ENCODE measurements at regions not wholly inside any gene's neighbourhood (a gene's known extent, or its start where the extent isn't known, plus 50 kb on each side); places are given as distances from the start of the nearest gene placed in this dataset.

DNA sequence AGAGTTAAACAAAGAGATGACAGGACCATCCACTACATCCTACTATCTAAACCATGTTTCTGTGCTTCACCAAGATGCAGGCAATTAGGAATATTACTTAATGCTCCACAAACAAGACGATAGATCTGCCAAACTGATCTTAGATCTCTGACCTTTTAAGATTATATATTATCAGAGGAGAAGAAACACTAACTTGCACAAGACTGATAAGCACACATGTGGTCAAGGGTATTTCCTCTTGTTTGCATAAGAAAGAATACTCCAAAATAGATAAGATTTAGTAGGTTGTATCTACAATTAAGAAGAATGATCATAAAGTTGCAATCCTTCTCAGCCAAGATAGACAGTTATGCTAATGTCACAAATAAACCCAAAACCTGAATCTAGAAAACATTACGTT, 601.0 kb upstream of the ACO1 start:
- ATAC-seq (ENCODE audit: low FRiP score): no peak
- DNase-seq (ENCODE audit: low spot score): no peak

GRCh38 chr9:31790720-31791119, 593.7 kb upstream of the ACO1 start:
- no peak for TF ChIP-seq CTCF (IDR thresholded peaks at IDR 0.05)
- ATAC-seq (ENCODE audit: low FRiP score) (no peak), DNase-seq (ENCODE audit: low spot score) (no peak)

More for the DNA sequence above, 601.0 kb upstream of the ACO1 start:
- TF ChIP-seq CTCF (IDR thresholded peaks at IDR 0.05): no peak

DNA sequence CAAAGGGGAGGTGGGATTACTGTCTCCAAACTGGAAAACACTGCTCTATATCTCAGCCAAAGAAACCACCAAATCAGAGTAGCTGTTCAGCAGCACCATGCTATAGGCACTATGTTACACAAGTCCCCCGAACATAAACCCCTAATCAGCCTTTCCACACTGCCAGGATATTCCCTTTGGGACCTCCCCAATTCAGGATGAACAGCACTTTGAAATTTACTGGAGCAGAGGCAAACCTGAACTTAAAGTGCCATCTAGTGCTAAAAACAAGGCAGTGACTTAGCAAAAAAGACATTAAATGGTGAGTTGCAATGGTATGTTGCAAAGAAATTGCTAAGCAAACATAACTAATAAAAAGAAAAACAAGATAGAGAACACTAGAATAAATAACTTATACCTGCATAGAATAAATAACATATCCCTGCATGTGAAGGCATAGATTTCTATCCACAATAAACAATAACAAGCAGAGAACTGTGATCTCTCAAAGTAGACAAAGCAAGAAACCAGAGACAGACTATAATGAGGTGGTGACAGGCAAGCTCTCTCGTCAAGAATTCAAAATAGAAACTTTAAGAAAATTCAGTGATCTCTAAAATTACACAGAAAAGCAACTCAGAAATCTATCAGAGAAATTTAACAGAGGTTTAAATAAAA, 584.4 kb upstream of the ACO1 start:
- no peak for ATAC-seq (ENCODE audit: low FRiP score)
- no peak for TF ChIP-seq CTCF (IDR thresholded peaks at IDR 0.05)
- no peak for DNase-seq (ENCODE audit: low spot score)

GRCh38 chr9:31807574-31808256, 576.7 kb upstream of the ACO1 start:
- ATAC-seq (ENCODE audit: low FRiP score) (no peak), DNase-seq (ENCODE audit: low spot score) (no peak)
- no peak for TF ChIP-seq CTCF (IDR thresholded peaks at IDR 0.05)

DNA sequence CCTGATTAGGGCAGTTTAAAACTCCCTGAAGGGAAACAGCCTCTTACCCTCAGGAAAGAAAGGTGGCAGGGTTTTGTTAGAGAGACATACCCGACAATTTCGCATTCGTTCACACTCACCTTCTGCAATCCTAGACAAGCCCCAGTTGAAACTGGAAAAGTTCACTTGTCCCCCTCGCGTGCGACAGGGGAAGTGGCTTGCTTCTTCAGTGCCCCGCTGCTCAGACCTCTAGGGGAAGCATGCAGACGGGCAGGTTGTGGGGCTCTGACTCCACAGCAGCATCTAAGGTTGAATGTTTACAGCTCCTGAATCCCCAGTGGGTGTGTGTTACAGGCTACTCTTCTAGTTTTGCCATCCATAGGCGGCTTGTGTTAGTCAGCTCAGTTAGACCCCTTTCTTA, 575.7 kb upstream of the ACO1 start:
- DNase-seq (ENCODE audit: low spot score): no peak
- TF ChIP-seq CTCF (IDR thresholded peaks at IDR 0.05): no peak
- ATAC-seq (ENCODE audit: low FRiP score): no peak

DNA sequence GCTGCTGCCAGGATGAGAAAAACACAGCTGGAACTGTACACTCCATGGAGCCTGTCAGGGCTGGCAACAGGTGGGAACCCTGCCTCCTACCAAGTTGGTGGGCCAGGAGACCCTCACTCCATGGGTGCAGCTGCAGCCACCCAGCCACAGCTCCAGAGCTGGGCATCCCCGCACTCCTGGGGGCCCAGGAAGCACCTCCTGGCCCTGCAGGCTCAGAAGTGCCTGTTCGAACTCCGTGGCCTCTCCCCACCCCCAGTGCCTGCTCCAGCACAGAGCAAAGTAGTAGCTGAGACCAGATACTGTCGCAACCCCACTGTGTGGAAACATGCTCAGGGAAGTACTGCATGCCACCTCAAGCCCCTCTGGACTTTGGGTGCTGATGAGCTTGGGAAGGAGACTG, 564.0 kb upstream of the ACO1 start:
- no peak for ATAC-seq (ENCODE audit: low FRiP score)
- DNase-seq (ENCODE audit: low spot score): no peak
- TF ChIP-seq CTCF (IDR thresholded peaks at IDR 0.05): no peak

DNA sequence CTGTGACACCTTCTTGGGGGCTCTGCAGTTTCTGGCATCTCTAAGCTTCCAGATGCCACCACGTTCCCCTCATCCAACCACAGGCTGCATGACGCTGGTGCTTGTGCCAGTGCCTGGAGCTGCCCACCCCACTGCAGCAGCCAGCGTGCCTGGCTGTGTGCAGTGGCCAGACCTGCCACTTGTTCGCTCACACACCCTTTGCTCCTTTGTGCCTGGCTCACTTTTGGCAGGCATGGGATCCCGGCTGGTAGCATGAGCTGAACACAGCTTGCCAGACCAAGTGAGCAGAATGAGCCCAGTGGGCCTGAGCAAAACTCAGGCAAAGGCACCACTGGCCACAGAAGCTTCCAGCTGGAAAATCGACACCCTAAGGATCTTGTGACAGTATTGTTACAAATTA, 562.9 kb upstream of the ACO1 start:
- ATAC-seq (ENCODE audit: low FRiP score) (no peak), DNase-seq (ENCODE audit: low spot score) (no peak)
- TF ChIP-seq CTCF (IDR thresholded peaks at IDR 0.05): no peak
